Right lung (tissue), 2 donors: ENCODE measurements at regions not wholly inside any gene's neighbourhood (a gene's known extent, or its start where the extent isn't known, plus 50 kb on each side); places are given as distances from the start of the nearest gene placed in this dataset.

Source experiments
- DNase-seq, 2 donors: peaks; one replicate each; pipeline ENCODE4 v3.0.0-alpha.2; 2013

DNA sequence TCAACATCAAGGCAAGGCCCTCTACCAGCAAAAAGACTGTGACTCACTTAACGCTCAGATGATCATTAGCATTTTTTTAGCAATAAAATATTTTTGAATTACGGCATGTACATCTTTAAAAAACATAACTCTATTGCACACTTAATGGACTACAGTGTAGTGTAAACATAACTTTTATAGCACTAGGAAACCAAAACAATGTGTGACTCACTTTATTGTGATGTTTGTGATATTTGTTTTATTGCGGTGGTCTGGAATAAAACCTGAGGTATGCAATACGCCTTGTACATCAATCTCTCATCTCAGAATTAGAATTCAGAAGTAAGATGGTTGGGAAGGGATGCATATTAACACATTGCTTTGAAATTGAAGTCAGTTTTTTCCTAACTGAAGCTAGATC is 106.9 kb upstream of the PTCH1 start:
- DNase-seq = no peak

DNA sequence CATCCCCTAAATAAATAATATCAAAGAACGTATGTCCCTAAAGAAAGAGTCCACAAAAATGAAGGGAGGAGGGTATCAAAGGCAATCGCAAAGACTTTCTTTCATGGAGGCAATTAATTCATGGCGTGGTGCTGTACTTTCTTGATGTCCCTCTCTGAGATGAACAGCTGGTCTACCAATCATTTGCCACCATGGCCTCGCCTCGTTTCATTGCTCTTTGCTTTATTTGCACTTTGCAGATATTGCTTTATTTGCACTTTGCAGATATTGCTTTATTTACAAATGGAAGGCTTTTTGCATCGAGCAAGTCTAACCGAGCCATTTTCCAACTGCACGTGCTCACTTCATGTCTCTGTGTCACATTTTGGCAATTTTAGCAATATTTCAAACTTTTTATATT is 104.0 kb upstream of the PTCH1 start:
- no peak for DNase-seq

DNA sequence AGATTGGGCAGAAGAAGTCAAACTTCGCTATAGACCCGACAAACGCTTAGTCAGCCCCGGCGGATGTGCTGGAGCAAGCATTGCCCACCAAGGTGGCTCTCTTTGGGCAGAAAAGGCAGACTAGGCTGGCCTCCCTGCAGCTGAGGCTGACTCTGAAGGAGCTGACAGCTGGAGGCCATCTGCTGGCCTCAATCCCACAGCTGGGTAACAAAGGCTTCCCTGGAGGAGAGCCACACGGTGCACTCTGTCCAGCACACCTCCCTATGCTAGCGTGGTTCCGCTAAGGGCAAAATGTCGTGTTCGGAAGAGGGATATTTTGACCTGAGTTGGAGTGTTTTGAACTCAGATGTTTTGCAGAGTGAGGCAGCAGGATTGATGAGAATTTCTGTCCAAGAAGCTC is 103.5 kb upstream of the PTCH1 start:
- DNase-seq = no peak

- DNase-seq = no peak
These were observed 98.5 kb upstream of the PTCH1 start for GRCh38 chr9:95615246-95615645.

DNA sequence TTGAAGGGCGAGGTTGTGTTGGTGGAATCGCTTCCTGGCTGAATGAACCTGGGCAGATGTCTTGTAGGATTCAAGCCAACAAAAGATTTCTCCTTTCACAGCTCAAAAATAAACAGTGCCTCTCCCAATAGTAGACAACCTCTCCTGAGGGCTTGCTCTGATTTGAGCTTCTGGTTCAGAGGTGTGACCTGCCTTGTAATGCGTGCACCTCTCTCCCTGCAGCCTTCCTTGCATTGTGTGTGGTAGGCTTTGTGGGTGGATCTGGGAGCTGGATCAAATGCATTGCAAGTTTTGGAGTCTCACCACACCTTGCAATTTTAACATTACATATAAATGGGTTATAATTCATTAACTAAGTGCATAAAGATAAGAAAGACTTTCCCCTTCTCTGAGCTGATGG is 96.9 kb upstream of the PTCH1 start:
- no peak for DNase-seq

- no peak for DNase-seq
These were observed 94.6 kb upstream of the PTCH1 start for GRCh38 chr9:95611354-95611753.

- no peak for DNase-seq
These were observed 93.4 kb upstream of the PTCH1 start for GRCh38 chr9:95610006-95610785.

GRCh38 chr9:95609426-95609825 is 92.7 kb upstream of the PTCH1 start:
- DNase-seq = no peak

DNA sequence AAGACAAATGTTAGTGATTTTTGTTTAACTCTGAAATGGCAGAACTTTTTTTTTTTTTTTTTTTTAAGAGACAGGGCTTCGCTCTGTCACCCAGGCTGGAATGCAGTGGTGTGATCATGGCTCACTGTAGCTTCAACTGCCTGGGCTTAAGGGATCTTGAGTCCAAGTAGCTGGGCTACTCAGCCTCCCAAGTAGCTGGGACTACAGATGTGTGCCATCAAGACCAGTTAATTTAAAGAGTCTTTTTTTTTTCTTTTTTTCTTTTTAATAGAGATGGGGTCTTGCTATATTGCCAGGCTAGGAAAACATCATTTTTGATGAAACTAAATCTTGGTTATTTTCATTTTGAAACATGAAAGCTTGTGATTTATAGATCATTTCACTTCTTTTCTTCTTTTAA is 91.6 kb upstream of the PTCH1 start:
- no peak for DNase-seq

DNA sequence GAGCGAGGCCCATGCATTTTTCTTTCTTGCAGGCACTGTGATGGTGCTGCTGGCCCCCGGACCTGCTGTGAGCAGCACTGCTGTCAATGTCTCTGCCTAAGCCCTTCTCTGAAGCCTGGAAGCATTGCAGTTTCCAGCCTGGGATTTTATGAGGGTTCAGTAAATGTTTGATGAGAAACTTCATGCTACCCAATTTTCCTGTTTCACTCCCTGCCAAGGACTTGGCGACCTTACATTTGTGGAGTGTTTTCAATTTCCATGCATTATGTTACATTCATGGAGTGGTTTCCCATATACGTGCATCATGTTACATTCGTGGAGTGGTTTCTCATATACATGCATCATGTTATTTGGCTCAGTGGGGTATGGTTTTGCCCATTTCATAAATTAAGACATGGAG is 90.7 kb upstream of the PTCH1 start:
- no peak for DNase-seq

GRCh38 chr9:95606489-95607350 is 89.9 kb upstream of the PTCH1 start:
- DNase-seq = no peak

DNA sequence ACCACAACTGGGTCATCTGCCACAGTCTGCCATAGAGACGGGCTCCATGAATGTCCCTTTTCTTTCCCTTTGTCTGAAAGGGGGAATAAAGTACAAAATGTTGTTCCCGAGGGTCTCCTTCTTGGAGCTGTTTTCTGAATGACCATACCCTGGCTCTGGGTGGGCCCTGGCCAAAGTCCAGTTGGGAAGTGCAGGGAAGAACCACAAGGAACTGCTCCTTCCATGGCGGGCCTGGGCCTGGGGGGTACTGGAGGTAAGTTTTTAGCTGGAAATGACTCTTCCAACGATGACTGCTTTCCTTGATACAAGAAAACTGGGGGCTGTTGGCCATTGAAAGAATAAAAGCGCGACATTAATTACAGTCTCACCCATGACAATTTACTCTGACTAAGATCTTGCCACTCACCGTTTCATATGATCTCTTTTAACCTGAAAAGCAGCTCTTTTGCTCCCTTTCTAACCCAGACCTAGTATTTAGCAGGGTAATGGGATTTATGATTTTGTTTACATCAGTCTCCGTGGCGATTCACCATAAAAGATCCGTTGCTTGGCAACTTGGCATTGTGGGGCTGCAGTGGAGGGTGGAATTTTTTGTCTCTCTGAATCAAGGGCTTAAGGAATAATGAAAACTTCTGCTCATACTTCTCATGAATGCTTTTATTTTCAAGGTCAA is 89.2 kb upstream of the PTCH1 start:
- peak; percentile 52 to 61 for DNase-seq

DNA sequence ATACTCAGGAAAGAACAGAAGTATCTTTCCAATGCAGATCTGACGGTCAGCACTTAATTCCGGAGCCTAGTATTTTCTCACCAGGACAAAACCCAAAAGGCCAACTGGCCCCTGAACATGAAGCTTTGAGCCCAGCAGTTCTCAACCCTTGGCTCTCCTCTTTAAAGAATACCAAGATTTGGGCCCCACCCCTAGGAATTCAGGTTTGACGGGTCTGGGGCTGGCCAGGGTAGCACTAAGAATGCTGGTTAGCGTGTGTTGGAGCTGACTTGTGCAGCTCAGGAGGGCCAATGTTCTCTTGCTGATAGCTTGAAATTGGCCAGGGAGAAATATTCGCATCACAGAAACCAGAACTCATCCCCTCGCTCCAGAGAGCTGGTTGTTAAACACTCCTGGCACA is 88.3 kb upstream of the PTCH1 start:
- DNase-seq = no peak

- DNase-seq = no peak
These were observed 81.5 kb upstream of the PTCH1 start for GRCh38 chr9:95598236-95598635.

DNA sequence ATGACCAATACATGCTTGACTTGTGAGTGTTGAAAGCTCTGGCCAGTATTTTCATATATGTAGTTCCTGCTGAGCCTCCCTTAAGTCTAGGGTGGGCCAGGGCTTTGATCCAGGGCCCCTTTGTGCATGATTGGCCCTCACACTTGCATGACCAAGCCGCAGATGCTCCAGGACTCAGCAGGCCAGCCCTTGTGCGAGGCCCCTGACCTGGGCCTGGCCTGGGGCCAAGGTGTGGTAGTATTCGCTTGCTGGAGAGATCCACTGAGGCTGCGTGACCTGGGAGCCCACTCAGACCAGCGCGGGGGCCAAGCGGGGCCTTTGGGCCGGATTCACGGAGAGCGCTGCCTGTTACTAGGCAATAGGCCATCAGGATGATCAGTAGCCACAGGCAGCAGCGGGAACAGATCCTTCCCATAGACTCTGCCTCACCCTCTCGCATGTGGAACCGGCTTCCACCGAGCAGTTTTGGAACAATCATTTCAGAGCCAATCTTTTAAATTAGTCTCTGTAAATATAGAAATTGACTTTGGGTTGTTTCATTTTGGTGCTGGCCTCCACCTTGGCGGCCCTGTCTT is 79.0 kb upstream of the PTCH1 start:
- DNase-seq = no peak

GRCh38 chr9:95592931-95593330 is 76.2 kb upstream of the PTCH1 start:
- DNase-seq = no peak

GRCh38 chr9:95588724-95589588 is 72.2 kb upstream of the PTCH1 start:
- DNase-seq = no peak

DNA sequence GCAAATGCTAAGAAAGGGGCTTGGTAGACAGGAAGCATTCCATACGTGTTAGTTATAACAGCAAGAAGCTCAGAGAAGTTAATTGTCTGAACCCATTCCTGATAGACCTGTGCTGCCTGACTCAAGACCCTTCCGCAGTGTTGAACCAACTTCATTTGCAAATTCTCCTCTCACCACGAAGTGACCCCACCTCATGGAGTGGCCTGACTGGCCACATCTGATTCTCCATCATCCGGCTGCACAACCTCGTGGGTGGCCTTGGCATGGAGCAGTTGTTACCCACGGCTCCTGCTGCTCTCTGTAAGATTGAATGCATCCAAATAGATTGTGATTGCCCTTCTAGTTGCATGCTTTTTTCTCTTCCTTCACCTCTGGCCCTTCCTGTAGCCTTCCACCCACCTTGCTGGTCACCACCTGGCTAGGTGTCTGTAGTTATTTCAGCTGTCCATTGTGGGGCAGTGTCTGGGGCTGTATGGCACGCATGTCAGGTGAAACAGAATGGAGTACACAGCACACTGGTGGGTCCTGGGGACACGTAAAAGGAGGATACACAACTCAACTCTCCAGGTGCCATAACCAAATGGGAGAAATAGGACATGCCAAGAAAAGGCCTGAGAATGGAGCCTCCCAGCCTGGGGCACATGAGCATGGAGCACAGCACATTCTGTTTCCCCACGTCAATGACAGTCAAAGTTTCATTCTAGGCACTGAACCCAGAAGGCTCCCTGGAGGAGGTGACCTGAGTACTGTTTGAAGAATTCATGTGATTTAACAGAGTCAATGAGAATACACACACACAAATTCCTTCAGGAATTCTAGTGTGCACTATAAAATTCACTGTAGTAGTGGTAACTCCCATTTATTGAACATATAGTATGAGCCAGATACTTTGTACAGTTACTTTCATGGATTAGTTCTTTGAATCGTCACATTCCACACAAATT is 70.5 kb upstream of the PTCH1 start:
- DNase-seq = no peak

DNA sequence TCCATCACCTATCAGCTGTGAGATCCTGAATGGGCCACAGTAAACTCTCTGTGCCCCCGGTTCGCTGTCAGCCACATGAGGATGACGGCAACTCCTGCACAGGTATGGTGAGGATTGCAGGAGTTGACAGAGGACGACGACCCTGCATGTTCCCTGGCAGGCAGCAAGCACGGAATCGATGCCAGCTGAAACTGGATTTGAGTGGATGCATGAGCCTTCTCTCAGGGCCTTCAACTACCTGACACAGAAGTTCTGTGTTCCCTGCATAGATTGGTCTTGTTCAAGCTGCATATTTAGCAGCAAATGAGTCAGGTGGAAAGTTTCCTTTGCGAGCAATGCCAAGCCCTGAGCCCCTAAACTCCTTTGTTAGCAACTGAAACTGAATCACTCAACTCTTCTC is 69.6 kb upstream of the PTCH1 start:
- DNase-seq = no peak

DNA sequence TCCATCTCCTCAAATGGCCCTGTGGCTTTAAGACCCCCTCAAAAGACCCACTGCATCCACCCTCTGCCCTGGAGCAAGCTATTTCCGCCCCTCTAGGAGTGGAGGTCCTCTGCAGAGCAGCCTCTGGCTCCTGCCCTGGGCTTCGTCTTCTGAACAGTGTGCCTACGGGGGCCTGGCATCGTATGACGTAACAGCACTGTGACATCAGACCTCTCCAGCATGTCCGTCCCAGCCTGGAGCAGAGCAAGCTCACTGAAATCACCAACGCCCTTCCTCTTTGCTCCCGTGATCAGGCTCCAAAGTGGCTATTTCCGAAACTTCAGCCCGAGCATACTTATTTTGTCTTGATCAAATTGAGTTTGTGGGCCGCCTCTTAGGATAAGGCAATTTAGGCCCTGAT is 69.1 kb upstream of the PTCH1 start:
- DNase-seq = no peak
